NCI-H1105 (cell line): ENCODE measurements at regions not wholly inside any gene's neighbourhood (a gene's known extent, or its start where the extent isn't known, plus 50 kb on each side); places are given as distances from the start of the nearest gene placed in this dataset.
"Not testable (repeated sequence)": the region's sequence is repeated elsewhere in the genome, so short reads cannot be mapped to it uniquely, and the experiment has no call there.

Experiments used
- DNase-seq: peaks from one replicate; lab custom pipeline; 2025; lab: John Stamatoyannopoulos, UW

DNA sequence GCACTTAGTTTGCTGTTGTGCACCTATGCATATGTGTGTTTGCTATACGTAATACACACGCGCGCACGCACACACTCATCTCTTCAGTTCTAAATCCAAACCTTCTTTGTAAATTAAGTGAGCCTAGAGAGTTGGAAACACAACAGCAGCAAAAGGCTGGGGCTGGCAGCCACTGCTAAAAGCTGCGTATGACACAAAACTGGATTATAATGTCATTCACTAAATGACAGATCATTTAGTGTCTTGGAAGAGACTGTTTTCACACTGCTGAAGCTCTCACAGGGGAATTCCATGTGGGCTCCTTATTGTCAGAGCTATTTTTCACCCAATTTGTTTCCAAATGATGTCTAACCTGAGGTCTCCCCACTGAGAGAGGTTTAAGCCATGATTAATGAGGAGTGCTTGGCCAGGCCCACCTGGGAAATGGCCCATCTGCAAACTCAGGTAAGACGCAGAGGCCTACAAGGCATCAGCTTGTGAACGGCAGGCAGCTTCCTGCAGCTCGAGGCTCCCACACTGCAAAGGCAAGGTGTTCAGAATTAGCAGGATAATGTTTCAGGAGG, 94.2 kb downstream of the OLIG3 start:
- DNase-seq, result no peak

DNA sequence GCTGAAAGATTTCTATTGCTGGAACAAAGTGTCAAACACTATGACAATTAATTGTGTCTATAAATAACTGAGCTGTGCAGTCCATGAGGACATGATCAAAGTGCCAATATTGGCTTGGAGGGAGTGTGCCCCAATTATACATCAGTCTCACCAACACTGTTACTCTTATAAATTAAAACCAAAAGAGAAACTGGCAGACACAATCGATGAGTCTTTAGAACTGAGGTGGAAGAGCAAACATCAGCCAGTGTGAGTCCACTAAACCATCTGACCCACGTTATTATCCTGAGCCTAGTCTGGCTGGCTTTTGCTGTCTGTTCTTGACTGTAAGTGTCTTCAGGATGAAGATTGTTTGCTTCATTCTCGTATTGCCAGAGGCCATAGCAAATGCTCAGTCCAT, 98.9 kb downstream of the OLIG3 start:
- DNase-seq, result no peak

DNA sequence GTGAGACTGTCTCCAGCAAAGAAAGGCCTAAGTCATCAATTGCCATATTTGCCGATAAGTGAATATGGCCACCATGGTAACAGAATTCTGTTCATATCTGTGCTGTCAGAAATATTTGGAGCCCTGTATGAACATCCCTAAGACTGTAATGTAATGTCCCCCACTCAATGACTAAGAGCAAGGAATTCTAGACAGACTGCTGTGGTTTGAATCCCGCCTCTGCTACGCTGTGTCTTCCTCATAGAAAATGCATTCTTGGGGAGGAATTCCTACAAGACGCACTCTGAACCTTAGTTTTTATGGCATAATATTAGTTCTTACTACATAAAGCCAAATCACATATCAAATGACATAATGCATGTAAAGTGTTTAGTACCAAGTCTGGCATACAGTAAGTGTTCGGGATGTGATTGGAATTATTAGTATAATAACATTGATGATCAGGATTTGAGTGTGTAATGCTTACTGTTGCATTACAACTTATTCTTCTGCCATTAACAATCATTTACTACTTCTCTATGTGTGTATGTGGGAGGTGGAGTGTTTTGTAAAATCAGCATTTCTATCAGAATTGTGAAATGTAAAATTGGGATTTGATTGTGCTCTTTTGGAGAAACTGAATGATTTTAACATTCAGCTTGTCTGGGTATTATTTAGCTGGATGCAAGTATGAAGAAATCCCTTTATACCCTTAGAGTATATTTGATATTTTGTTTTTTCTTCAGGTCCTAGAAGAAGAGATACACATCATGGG, 103.0 kb downstream of the OLIG3 start:
- no peak for DNase-seq

DNA sequence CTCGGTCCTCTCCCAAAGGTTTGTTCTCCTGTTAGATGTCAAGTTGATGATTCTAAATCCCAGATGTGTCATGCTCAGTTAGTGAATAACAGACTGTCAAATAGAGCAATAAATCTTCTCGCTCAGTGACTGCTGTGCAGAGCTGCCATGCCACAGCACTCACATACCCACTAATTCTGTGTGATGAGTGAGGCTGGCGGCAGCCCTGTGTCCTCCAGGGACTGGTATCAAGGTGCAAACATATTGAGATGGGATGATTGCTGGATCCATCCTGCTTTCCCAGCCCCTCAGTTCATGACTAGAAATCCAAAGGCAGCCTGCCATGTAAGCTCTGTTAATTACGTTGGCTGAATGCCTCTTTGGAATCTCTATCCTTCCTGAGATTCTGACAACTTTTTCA, 103.9 kb downstream of the OLIG3 start:
- no peak for DNase-seq

DNA sequence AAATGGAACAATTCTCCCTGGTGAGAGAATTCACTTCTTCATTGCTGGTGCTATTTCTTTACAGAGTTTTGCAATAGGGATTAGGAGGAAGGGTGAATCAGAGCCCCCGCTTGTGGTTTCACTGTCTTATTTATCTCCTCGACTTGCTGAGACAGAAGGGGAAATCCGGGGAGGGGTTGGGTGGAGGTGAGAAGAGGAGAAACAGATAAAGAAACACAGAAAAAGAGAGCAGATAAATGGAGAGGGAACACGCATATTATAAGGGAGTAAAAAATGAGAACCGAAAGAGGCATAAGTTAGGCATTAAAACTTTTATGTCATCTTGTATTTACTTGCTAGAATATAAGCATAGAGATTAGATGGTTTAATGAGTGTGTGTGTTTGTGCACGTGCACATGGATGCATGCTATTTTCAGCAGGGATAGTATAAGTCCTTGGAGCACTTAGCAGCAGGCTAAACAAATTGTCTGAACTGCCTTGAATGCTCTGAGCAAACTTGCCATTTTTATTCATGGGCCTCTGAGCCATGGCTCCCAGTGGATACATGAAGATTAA, 105.0 kb downstream of the OLIG3 start:
- DNase-seq, result no peak

DNA sequence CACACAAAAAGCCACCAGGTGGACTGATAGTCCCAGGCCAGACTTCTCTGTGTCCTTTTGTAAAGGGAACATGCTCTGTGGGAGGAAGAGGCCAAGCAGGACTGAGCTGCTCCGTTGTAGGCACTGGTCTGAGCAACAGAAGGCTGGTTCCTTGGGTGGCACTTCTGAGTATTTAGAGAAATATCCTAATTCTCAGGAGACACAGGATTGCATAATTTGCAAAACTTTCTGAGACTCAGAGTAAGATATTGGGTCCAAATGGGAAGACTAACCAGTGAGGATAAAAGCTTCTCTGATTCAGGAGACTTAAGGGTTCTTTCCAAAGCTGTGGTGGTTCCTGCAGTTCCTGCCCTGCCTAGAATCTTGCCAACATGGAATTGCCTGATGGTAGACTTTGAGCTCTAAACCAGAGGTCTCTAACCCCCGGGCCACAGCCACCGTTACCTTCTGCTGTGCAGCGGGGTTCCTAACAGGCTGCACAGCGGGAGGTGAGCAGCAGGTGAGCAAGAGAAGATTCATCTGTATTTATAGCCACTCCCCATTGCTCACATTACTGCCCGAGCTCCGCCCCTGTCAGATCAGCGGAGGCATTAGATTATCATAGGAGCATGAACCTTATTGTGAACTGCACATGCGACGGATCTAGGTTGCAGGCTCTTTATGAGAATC, 107.0 kb downstream of the OLIG3 start:
- DNase-seq, result no peak

DNA sequence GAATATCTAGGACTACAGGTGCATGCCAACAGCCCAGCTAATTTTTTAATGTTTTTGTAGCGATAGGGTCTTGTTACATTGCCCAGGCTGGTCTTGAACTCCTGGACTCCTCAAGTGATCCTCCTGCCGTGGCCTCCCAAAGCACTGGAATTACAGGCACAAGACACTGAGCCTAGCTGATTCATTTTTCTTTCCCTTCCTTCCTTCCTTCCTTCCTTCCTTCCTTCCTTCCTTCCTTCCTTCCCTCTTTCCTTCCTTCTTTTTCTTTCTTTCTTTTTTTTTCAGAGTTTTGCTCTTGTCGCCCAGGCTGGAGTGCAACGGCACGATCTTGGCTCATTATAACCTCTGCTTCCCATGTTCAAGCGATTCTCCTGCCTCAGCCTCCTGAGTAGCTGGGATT, 110.9 kb downstream of the OLIG3 start:
- not testable (repeated sequence) for DNase-seq

DNA sequence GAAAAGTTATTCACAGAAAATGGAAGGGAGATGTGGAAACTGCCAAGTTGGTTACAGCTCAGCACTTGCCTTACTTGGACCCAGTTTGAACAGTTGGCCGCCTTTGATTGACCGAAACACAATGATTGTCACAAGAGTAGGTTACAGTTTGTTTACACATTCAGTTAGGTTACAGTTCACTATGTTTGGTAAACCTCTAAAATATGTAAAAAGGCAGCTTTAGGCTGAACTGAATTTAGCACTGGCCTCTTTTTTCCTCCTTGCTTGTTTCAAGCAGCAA, 116.2 kb downstream of the OLIG3 start:
- no peak for DNase-seq

DNA sequence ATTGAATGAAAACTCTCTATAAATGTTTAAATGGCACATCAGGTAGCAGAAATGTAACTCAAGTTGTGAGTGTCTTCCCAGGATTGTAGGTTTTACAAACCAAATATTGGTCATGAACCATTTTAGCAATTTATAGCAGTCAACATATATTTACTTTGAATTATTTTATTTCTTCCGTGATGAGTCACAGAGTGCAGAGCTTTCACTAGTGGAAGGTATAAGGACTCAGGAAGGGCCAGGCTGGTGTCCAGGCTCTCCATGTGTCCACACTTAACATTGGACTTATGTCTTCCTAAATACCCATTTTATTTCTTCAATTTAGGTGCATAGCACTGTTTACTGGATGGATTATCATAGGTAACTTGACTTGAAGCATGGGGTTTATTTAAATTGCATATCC, 120.9 kb downstream of the OLIG3 start:
- DNase-seq, result no peak

DNA sequence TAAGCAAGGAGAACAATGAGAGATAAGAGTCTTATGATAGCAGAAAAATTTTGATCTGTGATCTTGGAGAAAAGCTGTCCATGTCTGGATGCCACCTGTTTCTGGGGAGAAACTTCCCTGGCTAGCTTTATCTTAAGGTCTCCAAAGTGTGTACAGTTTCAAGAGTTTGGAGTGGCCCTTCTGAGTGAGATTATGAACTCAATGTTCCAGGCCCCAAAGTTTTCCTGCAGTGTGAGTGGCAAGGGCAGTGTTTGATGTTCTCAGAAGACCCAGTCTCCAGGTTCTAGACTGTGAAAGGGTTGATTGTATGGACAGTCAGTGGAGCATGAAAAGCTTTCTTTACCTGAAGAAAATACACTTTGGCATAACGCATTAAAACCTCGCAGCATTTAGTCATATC, 121.7 kb downstream of the OLIG3 start:
- no peak for DNase-seq

DNA sequence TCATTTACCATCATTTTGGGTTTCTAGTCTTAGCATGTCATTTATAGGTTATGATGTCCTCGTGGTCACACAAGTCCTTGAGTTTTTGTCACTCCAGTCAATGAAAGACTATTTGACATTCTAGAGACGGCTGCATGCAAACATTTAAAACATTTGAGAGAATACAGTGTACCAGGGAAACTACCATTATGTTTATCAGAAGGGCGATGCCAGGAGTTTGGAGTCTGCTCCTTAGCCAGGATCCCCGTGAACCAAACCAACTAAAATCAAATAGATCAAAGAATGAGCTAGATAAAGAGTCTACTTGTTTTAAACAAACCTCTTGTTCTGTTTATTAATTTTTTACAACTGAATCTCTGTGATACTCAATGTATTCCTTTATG, 122.6 kb downstream of the OLIG3 start:
- DNase-seq, result no peak

DNA sequence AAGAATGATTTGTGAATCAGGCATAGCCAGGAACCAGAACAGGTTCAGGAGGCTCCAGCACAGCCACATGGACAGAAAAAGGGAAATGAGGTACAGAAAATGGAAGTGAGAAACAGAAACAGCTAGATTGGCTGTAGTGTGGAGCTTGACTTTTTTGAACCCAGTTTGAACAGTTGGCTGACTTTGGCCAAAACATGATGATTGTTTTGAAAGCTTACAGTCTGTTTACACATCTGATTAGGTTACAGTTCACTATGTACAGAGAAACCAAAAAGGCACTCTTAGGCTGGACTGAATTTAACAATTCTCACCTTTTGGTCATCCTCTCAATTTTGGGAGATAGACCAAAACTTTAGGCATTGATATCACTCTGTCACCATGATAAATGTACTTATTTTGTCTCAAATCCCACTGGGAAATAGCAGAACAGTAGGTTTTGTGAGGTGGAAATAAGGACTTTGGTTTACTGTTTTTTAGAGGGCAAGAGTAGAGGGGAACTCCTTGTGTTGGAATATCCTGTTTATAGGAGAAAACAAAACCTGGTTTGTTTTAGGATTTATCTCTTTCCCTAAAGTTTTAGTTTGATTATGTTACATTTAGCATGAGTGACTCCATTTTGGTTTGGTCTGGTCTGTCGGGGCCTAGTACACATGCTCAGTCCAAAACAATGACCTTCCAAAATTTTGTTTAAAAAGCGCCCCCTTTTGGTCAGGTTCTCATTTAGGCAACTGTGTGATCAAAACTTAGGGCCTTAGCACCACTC, 123.1 kb downstream of the OLIG3 start:
- no peak for DNase-seq

DNA sequence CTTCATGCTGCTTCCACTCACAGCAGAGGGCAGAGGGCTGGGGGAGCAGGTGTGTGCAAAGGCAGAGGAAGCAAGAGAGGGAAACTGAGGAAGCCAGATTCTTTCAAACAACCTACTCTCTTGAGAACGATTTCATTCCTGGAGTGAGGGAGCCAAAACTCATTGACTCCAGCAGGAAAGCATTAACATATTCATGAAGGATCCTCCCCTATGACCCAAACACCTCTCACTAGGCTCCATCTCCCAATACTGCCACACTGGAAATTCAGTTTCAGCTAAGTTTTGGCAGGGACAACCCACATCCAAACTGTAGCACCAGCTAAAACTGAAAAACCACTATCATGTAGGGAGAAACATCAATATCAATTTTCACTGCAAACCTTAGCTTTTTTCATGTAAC, 125.1 kb downstream of the OLIG3 start:
- DNase-seq, result no peak

DNA sequence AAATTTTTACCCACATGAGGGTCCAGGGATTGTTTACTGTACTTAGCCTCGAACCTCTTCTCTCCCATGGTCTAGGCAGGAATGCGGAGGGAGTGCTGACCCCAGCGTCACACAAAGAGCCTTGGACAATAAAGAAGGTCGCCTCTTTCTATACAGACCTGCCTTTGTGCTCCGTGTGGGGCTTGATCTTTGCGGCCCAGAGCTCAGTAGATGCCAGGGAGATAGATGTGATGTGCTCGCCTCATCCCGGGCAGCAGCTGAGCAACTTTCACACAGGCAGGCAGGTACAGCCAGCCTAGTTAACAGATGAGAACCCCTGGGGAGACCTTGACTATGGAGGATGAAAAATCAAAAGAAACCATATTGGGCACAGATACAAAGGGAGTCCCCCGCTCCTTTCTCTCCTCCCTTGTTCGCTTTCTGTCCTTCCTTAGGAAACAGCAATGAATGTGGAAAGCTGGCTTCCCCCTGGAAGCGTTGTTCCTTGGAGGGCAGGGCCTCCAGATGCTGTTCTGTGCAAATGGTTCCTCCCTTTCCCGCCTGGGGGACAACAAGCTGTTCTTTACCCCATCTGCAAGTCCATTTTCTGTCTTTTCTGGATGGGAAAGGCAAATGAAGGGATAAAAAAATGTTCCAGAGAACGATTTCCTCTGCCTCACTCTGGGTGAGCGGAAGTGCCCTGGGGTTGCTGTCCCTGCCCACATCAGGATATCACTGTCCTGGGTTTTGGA, 128.3 kb downstream of the OLIG3 start:
- DNase-seq, result no peak

DNA sequence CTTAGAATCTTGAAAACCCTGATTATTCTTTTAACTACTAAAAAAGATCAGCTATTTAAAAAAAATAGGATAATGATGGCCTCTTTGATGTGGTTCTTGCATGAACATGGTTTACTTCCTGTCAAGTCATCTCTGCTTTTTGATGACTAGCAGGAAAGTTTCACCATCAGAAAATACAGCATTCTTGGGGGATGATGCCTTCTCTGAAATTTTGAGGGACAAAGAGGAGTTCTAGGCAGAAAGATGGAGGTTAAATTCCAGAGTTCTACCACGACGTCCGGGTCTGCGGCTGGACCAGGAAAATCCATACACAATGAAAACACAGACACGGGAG, 130.4 kb downstream of the OLIG3 start:
- no peak for DNase-seq

DNA sequence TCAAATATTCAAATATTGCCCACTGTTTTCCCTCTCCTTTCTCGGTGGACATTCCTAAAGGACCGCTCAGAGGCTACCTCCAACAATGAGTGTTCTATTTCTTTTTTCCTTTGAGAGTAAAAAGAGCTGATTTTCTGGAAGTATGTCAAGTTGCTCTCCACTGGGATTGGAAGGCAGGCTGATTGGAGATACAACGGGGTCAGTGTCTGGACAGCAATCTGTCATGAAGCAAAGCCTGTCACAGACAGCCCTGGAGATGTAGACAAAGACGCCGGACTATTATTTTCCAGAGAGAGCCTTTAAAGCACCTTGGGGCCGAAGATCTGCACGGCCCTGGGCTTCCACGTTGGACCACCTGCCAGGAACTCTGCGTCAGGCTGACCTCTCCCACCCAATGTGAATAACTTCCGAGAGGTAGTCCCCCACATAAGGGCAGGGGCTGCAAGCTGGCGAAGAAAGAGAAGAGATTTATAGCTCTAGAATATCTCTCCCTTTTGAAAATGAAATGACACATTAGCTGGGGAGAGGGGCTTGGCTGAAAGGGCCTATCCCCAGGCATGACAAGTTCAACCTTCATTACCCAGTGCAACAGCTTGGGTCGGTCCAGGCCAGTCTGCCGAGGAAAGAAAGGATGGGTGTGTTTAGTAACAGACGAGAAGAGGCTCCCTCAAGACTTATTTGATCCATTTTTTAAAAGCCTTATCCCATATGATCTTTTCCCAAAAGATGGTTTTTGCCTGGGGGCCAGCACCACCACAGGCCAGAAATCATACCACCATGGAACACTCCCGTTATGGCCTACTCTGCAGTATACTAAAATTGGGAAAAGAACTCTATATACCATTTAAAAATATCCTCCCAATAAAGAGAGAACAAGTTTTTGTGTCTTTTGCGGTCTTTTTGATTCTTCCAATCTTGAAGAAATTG, 131.1 kb downstream of the OLIG3 start:
- DNase-seq, result no peak

DNA sequence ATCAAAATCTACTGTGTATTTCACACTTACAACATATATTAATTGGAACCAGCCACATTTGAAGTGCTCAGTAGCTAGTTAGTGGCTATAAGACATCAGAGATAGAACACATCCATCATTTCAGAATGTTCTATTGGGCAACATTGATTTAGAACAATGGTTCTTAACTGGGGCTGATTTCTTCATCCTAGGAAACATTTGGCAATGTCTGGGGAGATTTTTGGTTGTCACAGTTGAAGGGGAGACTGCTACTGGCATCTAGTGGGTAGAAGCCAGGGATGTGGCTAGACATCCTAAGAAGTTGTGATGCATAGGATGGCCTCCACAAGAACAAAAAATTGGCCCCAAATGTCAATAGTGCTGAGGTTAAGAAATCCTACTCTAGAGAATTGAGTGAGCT, 132.5 kb downstream of the OLIG3 start:
- no peak for DNase-seq

DNA sequence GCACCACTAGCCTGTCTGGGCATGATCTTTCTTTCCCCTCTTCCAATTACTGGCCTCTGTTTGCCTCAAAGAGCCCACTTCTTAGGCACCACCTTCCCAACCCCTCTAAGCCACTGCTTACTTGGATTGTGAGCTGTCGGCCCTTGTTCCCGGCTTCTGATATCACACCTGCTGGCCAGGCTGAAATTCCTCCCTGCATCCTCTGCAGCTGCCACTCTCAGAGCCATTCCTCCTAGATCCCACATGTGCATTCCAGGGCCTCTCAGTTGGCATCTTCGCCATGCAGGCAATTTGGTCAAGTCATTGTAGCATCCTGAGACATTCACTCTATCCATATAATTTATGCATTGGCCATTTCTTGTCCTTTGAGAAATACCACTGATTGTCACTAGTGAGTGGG, 135.9 kb downstream of the OLIG3 start:
- DNase-seq, result peak; percentile 84

DNA sequence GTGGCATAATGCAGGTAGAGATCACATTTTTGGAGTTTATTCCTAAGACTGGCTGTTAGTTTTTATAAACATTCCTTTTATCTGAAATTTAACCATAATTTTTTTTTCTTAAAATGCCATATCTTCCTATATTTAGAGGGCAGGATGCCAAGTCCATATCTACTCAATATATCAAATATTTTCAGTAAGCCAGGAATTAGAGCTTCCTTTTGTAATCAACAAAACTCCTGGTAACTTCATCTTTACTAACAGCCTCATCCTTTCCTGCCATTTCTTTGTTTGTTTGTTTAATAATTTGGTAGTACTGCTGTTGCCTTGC, 136.3 kb downstream of the OLIG3 start:
- no peak for DNase-seq

DNA sequence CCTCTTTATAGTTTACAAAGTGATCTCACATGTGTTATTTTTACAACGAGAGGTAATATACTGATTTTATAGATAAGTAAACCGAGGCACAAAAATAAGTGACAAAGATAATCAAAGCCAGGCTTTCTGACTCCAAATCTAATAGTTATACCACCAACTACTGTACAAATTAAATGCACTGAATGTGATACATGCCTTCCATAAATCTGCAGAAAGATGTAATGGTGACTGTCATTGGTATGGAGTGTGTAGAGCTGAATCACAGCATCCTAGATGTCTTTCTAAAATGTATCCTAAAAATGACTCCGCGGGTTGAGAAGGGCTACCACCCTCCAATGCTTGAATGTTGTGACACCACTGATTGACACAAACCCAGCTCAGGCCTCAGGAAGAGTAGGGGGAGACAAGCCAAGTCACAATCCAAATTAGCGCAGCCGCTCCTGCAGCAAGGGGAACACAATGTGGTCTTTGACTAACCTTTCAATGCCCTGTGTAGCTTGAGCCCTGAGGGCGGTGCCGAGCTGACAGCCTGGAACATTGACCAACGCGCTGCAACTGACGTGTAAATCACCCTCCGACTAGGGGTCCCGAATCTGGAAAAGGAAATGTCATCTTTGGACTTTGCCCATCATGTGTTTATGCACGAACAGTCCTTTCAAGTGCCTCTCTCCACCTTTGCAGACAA, 136.8 kb downstream of the OLIG3 start:
- DNase-seq, result peak; percentile 7
